ENCODE measurements at regions not wholly inside any gene's neighbourhood (a gene's known extent, or its start where the extent isn't known, plus 50 kb on each side); places are given as distances from the start of the nearest gene placed in this dataset.

- TF ChIP-seq CTCF (IDR thresholded peaks at IDR 0.05) (no peak), POLR2AphosphoS5 (IDR thresholded peaks at IDR 0.05; ENCODE audit: low read depth, low read length) (no peak)
These were observed 2334.2 kb downstream of the TP53TG3F start for GRCh38 chr16:35793601-35794000.

Measured in Panc1 (cell line).